HuH-7.5 (cell line): ENCODE measurements at regions not wholly inside any gene's neighbourhood (a gene's known extent, or its start where the extent isn't known, plus 50 kb on each side); places are given as distances from the start of the nearest gene placed in this dataset.

Source experiments
- DNase-seq: peaks from one replicate; pipeline ENCODE4 v3.0.0; 2011; ENCODE audit warnings: low spot score

- no peak for DNase-seq
These were observed 148.1 kb downstream of the ACTBL2 start for GRCh38 chr5:57334475-57334874.

- DNase-seq: no peak
These were observed 150.2 kb downstream of the ACTBL2 start for GRCh38 chr5:57332361-57332760.

- DNase-seq: no peak
These were observed 153.9 kb downstream of the GPBP1 start for GRCh38 chr5:57327561-57328367.

GRCh38 chr5:57325678-57326397, 152.0 kb downstream of the GPBP1 start:
- DNase-seq: no peak

GRCh38 chr5:57324861-57325260, 151.0 kb downstream of the GPBP1 start:
- no peak for DNase-seq

- no peak for DNase-seq
These were observed 150.3 kb downstream of the GPBP1 start for GRCh38 chr5:57324181-57324580.

GRCh38 chr5:57320582-57320981, 146.7 kb downstream of the GPBP1 start:
- DNase-seq: no peak

- DNase-seq: no peak
These were observed 145.8 kb downstream of the GPBP1 start for GRCh38 chr5:57319628-57320027.

- no peak for DNase-seq
These were observed 144.4 kb downstream of the GPBP1 start for GRCh38 chr5:57318251-57318650.

- no peak for DNase-seq
These were observed 143.5 kb downstream of the GPBP1 start for GRCh38 chr5:57317341-57317740.

GRCh38 chr5:57316798-57317327, 143.0 kb downstream of the GPBP1 start:
- DNase-seq: no peak

GRCh38 chr5:57315941-57316340, 142.1 kb downstream of the GPBP1 start:
- no peak for DNase-seq
